HG02610 (cell line): ENCODE measurements at regions not wholly inside any gene's neighbourhood (a gene's known extent, or its start where the extent isn't known, plus 50 kb on each side); places are given as distances from the start of the nearest gene placed in this dataset.

Source experiments
- ATAC-seq: cut with Tn5 transposase; IDR thresholded peaks from one replicate; pipeline ENCODE4 v1.9.1; 2021; ENCODE audit warnings: mild to moderate bottlenecking, moderate library complexity; ENCODE audit not compliant: unreplicated experiment

DNA sequence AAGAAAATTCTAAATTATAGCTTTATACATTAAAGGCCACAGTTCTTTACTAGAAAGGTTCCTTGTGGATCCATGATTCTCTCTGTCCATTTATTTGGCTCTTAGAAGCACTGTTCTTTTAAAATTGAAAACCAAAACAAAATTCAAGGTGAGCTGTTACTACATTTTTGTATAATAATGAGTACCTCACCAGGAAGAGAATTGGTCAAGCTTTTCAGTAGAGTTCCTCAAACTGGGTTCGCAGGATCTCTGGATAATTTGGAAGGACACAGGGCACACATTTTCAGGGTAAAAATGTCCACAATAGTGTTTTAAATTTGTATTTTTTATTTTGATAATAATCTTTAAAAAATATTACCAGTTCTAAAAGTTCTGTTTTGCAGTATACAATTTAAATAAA is 93.0 kb downstream of the PPP1R3A start:
- ATAC-seq, result no peak

DNA sequence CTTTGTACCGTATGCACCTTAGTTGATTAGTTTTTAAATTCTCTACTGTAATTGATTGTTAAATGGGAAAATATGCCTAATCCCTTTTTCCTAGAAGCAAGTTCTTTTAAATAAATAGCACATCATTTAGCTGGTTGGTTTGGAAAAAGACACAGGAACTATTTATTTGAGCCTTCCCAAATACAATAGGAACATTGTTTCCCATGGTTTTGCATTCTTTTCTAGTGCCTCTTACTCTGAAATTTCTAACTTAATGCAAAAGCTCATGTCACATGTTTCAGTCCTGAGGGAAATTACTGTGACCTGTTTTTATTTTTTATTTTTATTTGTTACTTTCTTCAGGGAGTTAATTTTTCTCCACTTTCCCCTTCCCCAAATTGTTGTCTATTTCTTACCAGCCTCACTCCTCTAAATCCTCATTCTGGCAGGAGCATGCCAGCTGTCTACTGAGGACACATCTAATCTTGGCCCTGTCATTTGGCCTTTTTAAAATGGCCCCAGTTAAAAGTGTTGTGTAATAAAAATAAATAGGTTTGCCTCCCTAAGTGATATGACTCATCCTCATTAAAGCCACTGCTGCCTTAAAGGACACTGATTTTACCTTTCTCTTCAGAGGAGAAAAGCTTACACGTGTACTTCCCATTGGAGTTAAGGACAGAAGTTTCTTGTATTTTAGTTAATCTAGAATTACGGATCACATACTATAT is 94.5 kb downstream of the PPP1R3A start:
- ATAC-seq, result no peak

GRCh38 chr7:113819474-113819873 is 99.3 kb downstream of the PPP1R3A start:
- ATAC-seq, result no peak

GRCh38 chr7:113816639-113817038 is 102.2 kb downstream of the PPP1R3A start:
- no peak for ATAC-seq

GRCh38 chr7:113813471-113813870 is 105.3 kb downstream of the PPP1R3A start:
- ATAC-seq, result no peak

- no peak for ATAC-seq
Observed at GRCh38 chr7:113812591-113813255, 106.1 kb downstream of the PPP1R3A start.

DNA sequence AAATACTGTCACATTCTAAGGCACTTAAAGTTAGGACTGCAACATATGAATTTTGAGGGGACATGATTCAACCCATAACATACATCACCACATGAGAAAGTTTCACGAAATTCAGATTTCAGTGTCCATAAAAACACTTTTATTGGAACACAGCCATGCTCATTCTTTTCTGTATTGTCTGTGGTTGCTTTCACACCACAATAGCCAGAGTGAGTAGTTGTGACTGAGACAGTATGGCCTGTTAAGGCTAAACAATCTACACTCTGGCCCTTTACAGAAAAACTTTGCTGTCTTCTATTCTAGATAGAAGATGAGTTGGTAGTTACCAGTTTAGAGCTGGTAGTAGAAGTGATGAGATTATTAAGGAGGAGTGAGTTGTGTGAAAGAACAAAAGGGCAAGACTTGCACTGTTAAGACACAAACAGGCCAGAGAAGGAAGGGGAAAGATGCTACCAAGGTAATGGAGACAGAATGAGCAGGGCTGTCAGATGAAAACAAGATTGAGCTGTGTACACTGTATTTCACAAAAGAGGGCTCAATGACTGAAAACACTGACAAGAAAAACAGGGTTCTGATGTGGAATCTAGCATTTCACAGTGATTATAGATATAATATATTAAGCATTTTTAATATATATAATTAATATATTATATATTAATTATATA is 108.6 kb downstream of the PPP1R3A start:
- no peak for ATAC-seq

DNA sequence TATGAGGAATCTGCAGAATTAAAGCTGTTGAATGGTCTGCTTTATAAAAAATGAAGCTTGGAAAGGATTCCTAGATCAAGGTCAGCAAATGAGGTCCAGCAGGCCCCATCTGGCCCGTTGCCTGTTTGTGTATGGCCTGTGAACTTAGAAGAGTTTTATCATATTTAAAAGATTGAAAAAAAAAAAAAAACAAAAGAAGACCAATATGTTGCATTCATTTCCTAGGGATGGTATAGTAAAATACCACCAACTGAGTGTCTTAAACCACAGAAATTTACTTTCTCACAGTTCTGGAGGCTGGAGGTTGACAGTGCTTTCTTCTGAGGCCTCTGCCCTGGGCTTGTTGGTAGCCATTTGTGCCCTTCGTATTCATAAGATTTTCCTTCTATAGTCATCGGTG is 109.2 kb downstream of the PPP1R3A start:
- ATAC-seq, result no peak

DNA sequence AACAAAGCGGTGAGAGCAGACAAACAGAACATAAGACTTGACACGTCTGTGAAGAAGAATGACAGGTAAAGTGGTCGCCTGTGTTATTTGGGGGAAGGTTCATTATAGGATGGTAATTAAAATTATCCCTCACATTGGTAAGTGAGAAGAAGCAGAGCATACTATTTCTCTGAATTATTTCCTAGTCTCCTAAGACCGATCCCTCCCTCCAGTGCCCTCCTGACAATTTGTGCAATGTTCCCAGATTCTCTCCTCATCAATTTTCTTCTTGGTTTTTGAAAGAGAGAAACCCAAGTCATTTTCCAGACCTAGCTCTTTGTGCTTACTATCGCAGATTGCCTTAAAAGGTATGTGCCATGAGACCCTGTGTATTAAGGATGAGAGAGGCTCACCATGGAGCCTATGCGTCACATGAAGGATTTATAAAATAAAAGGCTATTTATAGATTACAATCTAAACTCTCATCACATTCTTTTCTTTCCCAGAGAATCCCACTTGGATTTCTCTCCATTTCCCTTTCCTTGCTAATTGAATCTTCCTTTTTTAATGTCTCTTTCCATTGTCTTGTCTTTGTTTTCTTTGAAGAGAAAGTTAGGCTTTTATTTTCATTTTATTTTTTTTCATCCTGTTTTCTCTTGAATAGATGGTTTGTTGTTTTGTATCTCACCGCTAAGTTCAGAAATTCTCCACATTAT is 112.0 kb downstream of the PPP1R3A start:
- ATAC-seq, result no peak

- ATAC-seq, result no peak
Observed at GRCh38 chr7:113805976-113806375, 112.8 kb downstream of the PPP1R3A start.

DNA sequence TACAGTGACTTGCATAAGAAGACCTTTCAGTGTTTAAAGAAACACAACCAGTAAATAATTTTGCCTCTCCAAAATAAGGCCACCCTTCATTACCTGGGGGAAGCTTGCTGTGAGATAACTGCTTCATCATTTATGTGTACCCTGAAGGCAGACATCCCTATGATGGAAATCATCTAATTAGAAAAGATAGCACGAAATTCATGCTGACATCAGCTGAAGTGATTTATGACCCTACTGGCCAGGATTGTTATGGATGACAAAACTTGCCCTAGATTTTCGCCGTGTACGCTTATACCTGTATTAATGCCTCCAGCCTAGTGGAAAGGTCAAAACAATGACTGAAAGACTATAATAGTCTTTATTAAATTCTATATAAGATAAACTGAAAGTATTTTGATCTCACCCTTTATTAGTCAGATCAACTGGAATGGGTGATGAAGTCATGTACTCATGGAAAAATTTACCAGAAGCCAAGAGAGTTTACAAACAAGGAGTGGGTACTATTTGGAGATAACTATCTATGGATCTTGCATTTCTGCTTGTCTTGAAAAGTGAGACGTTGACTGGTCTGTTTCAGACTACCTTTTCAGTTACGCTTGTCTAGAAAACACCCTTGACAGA is 114.2 kb downstream of the PPP1R3A start:
- ATAC-seq, result no peak

GRCh38 chr7:113801751-113802150 is 117.1 kb downstream of the PPP1R3A start:
- no peak for ATAC-seq

- no peak for ATAC-seq
Observed at GRCh38 chr7:113800826-113801225, 118.0 kb downstream of the PPP1R3A start.

- peak; percentile 93 for ATAC-seq
Observed at GRCh38 chr7:113799896-113800295, 118.9 kb downstream of the PPP1R3A start.

- ATAC-seq, result no peak
Observed at GRCh38 chr7:113797420-113798010, 121.3 kb downstream of the PPP1R3A start.

DNA sequence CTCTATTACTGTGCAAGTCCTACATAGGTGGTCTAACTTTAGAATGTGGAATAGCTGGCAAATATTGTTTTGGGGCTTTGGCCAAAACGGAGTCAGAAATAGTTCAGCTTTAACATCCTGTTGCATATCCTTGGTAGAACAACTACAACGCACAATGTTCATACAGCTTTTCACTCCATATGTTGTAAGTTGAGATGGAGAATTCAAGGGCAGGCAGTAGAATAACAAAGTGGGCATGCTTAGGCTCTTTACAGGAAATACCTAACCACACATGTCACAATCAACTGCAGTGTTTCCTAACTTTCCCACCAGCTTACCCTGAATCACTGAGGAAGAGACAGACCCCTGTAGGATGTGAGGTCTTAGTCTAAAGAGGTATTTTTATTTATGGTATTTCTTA is 122.3 kb downstream of the PPP1R3A start:
- ATAC-seq, result no peak

DNA sequence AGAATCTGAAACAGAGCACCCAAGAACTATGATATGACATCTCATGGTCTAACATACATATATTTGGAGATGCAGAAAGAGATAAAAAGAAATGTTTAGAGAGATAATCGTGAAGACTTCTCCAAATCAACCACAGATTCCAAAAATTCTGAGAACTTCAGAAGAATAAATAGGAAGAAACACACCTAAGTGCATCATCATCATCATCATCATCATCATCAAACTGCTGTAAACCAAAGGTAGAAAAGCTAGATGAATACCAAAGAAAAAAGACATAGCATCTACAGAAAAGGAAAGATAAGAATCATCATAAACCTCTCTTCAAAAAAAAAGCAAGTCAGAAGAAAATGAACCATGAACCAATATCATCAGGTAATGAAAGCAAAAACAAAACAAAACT is 124.2 kb downstream of the PPP1R3A start:
- ATAC-seq, result no peak

DNA sequence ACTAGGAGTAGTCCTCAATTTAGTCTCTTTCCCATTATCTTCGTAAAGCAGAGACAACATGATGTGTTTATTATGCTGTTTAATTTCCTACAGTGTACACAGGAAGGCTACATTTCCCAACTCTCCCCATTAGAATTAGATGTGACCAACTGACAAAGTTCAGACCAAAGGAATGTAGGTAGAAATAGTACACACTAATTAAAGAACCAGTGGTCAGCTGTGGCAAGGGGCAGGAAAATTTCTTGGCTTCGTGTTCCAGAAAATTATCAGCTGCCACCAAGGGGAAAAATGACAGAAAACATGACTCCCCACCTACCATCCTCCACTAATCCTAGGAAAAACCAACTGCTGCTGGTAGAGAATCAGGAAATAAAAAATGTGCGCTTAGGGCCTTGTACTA is 125.6 kb downstream of the PPP1R3A start:
- ATAC-seq, result no peak

DNA sequence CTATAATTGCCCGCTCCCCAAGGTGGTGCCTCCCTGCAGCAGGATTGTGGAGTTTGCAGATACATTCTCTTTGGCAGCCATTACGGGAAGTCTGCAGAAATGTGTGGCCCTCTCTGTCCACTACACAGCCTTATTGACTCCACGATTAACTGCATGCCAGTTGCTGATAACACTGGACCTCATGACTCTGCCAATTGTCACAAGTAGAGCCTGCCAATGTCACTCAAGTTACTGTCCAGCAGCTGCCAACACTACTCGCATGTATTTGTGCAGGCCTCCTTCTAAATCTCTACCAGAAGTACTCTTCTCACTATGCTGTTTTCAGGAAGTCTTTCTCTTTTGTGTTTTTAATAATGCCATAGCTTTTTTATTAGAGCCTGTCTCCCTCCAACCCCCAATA is 128.8 kb downstream of the PPP1R3A start:
- no peak for ATAC-seq

DNA sequence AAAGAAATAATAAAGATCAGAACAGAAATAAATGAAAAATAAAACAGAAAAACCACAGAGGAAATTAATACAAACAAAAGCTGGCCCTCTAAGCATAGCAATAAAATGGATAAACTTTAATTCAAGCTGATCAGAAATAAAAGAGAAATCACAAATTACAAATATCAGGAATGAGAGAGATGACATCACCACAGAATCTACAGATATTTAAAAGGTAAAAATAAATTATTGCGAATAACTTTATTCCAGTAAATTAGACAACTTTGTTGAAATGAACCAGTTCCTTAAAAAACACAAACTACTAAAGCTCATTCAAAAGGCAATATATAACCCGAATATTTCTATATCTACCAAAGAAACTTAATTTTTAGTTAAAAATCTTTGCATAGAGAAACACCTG is 131.7 kb downstream of the PPP1R3A start:
- ATAC-seq, result no peak

- ATAC-seq, result no peak
Observed at GRCh38 chr7:113784956-113785355, 133.9 kb downstream of the PPP1R3A start.
